ENCODE measurements at regions not wholly inside any gene's neighbourhood (a gene's known extent, or its start where the extent isn't known, plus 50 kb on each side); places are given as distances from the start of the nearest gene placed in this dataset.

DNA sequence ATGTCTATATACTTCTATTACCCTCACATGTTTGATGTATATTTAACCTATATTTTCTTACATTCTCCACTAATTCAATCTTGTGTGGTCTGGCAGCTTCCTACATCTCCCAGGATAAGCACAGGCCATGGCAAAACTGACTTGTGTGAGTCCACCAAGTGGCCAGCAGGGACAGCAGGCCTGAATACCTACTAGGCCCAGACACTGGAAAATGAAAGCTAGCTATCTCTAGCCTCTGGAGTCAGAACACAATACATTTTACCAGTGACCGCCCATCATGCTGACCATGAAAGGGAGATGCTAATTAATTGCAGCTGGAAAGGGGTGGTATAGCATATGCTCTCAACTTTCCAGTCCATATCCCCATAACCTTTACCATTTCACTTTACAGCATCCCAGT, 132.3 kb downstream of the PCTP start:
- TF ChIP-seq POLR2A (IDR thresholded peaks at IDR 0.05), result no peak
- TF ChIP-seq, protein P1, sequence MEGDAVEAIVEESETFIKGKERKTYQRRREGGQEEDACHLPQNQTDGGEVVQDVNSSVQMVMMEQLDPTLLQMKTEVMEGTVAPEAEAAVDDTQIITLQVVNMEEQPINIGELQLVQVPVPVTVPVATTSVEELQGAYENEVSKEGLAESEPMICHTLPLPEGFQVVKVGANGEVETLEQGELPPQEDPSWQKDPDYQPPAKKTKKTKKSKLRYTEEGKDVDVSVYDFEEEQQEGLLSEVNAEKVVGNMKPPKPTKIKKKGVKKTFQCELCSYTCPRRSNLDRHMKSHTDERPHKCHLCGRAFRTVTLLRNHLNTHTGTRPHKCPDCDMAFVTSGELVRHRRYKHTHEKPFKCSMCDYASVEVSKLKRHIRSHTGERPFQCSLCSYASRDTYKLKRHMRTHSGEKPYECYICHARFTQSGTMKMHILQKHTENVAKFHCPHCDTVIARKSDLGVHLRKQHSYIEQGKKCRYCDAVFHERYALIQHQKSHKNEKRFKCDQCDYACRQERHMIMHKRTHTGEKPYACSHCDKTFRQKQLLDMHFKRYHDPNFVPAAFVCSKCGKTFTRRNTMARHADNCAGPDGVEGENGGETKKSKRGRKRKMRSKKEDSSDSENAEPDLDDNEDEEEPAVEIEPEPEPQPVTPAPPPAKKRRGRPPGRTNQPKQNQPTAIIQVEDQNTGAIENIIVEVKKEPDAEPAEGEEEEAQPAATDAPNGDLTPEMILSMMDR (IDR thresholded peaks at IDR 0.05), result no peak

All from Peyer's patch (tissue), 4 donors.